ENCODE measurements at regions not wholly inside any gene's neighbourhood (a gene's known extent, or its start where the extent isn't known, plus 50 kb on each side); places are given as distances from the start of the nearest gene placed in this dataset.

DNA sequence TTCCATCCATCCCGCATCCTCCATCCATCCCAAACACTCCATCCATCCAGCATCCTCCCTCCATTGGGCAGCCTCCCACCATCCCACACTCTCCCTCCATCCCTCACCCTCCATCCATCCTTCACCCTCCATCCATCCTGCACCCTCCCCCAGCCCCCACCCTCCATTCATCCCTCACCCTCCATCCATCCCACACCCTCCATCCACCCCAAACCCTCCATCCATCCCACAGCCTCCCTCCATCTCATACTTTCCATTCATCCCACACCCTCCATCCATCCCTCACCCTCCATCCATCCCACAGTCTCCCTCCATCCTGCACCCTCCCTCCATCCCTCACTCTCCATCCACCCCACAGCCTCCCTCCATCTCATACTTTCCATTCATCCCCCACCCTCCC, 60.4 kb downstream of the FOXI2 start:
- peak; percentile 86 for DNase-seq (ENCODE audit: low spot score)

- DNase-seq (ENCODE audit: low spot score), result no peak
These were observed 61.1 kb downstream of the FOXI2 start for GRCh38 chr10:127798111-127798510.

DNA sequence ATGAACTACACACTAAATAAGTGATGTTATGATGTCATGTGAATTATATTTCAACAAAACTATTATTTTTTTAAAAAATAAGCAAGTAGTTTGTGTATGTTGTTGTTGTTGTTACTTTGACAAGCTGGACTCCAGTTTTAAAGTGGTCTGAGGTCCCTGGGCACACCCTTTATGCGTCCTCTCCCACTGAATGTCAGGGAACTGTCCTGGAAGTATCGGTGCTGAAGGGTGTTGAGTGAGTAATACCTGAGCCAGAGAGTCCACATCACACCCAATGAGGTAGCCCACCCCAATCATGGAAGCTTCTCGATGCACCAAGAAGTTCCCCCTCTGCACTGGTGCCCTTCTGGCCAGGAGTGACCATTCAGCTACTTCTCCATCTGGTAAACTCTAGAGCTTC, 64.3 kb downstream of the FOXI2 start:
- no peak for DNase-seq (ENCODE audit: low spot score)

GRCh38 chr10:127802531-127803095, 65.6 kb downstream of the FOXI2 start:
- no peak for DNase-seq (ENCODE audit: low spot score)

DNA sequence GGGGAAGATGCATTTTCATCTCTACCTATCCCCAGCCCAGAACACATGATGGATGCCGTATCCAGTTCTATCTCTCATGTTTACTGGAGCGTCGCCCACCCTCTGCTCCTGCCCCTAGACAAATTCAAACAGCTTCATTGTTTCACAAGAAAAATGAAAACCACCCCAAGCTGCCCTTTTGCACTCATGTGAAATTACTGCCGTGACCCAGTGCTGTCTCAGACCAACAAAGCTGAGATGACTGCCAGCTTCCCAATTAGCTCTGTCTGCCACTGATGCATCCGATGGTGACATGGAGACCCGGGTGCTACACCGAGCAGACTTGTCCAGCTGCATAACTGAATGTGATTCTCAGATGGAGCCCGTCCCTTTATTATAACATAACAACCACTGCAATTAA, 67.7 kb downstream of the FOXI2 start:
- no peak for DNase-seq (ENCODE audit: low spot score)

DNA sequence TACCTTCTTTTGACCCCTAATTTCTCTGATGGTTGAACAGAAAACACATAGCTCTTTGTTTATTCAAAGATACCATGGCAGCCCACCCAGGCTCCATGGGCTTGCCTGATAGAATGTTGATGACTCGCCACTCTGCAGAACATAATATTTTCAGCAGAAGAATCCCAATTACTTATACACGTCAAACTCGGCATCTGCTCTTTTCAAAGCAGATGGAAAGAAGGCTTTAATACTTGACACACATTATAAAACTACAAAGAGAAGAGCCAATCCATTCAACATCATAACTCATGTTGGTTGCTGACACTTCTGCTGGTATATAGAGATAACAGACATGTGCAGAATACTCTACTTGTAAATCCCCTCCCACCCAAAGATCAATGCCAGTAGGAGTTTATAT, 69.0 kb downstream of the FOXI2 start:
- DNase-seq (ENCODE audit: low spot score), result no peak

DNA sequence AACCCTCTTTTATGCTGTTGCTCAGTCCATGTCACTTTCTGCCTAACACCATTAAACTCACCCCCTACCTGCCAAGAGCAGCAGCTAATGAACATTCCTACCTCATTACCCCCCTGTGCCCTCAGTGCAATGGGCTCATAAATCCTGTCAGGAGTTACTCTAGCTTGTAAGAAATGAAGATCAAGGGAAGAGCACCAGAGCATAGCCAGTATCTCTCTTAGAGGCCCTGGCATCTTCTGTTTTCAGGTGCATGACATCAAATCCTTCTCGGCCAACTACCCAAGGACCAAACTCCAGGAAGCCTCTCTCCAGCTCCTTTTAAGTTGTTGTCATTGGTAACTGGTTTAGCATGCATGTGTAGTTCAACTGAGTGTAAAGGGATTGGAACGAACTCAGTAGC, 75.1 kb downstream of the FOXI2 start:
- no peak for DNase-seq (ENCODE audit: low spot score)

GRCh38 chr10:127813290-127813689, 76.3 kb downstream of the FOXI2 start:
- DNase-seq (ENCODE audit: low spot score), result no peak

GRCh38 chr10:127815147-127815546, 77.6 kb downstream of the CLRN3 start:
- DNase-seq (ENCODE audit: low spot score), result no peak

- no peak for DNase-seq (ENCODE audit: low spot score)
These were observed 67.9 kb downstream of the CLRN3 start for GRCh38 chr10:127824826-127825225.

DNA sequence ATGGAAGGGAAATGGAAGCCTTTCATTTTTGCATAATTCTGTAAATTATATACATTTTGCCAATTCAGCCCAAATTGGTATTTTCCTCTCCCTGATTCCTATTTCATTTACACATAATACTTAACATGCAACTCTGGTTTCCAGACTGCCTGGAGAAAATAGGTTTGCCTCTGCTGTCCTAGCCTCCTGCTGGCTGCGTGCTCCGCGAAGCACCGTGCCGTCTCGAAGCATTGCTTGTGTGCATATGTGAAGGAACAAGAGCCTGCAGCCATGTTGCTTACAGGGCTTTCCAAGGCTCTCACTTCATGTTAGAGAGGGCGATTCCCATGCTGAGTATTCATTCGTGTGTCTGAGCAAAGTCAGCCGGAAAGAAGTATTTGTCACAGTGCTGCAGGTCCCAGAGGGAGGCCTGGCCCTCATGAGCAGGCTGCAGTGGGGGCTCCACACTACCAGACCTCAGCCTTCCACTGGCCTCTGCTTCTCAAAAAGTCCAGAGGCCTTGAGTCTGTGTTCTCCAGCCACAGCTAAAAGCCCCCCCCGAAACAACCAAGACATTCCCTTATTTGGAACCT, 66.5 kb downstream of the CLRN3 start:
- no peak for DNase-seq (ENCODE audit: low spot score)

DNA sequence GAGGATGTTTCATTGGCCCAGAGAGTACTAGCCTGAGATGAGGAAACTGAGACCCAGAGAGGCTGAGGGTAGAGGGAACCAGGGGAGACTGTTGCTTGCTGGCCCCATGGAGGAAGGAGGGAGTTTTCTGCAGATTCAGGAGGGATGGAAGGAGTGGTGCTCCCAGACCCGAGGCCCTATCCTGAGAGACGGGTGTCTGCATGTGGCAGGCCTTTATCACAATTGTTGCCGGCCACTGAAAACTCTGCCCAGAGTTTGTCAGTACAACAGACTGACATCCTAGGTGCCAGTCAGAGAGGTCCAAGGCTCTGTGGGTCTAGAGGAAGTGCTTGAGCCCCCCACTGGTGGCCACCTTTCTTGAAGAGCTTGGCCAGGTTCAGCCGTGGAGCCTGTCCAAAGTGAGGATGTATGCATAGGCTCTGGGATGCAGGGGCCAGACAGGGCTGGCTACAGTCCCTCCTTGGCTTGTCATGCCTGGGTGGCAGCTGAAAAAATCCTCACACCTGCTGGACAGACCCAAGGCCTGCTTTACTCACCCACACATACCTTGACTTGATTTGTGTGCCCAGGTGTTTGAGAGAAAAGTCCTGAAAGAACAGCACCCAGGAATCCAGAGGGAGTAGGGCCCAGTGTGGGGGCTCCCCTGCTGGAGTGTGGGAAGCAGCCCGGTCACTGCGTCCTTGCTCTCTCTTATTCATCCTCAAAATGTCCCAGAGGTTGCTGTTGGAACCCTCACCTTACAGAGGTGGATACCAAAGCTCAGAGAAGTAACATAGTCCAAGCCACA, 65.2 kb downstream of the CLRN3 start:
- DNase-seq (ENCODE audit: low spot score), result no peak
